Ishikawa (cell line): ENCODE measurements at regions not wholly inside any gene's neighbourhood (a gene's known extent, or its start where the extent isn't known, plus 50 kb on each side); places are given as distances from the start of the nearest gene placed in this dataset.

ENCODE experiments used
- CEBPB ChIP-seq: IDR thresholded peaks from 2 replicates; pipeline ENCODE4 v1.6.1; 2012
- CREB1 ChIP-seq: IDR thresholded peaks from 2 replicates; pipeline ENCODE4 v1.6.1; 2012; ENCODE audit warnings: low read depth
- EGR1 ChIP-seq: IDR thresholded peaks from 2 replicates; pipeline ENCODE4 v1.6.1; 2012
- EP300 ChIP-seq: IDR thresholded peaks from 2 replicates; pipeline ENCODE4 v1.6.1; 2012; ENCODE audit warnings: borderline replicate concordance
- FOXM1 ChIP-seq: IDR thresholded peaks from 2 replicates; pipeline ENCODE4 v1.6.1; 2012; ENCODE audit warnings: low read depth, borderline replicate concordance
- MAX ChIP-seq: IDR thresholded peaks from 2 replicates; pipeline ENCODE4 v1.6.1; 2012
- NFIC ChIP-seq: IDR thresholded peaks from 2 replicates; pipeline ENCODE4 v1.6.1; 2012
- RAD21 ChIP-seq: IDR thresholded peaks from 2 replicates; pipeline ENCODE4 v1.6.1; 2012; ENCODE audit warnings: low read depth
- REST ChIP-seq: IDR thresholded peaks from 2 replicates; pipeline ENCODE4 v1.6.1; 2012; ENCODE audit warnings: low read depth, mild to moderate bottlenecking
- TAF1 ChIP-seq: IDR thresholded peaks from 2 replicates; pipeline ENCODE4 v1.6.1; 2012; ENCODE audit warnings: low read depth, mild to moderate bottlenecking
- TCF12 ChIP-seq: IDR thresholded peaks from 2 replicates; pipeline ENCODE4 v1.6.1; 2012; ENCODE audit warnings: low read depth
- TEAD4 ChIP-seq: IDR thresholded peaks from 2 replicates; pipeline ENCODE4 v1.6.1; 2012
- USF1 ChIP-seq: IDR thresholded peaks from 2 replicates; pipeline ENCODE4 v1.6.1; 2012
- YY1 ChIP-seq: IDR thresholded peaks from 2 replicates; pipeline ENCODE4 v1.6.1; 2012; ENCODE audit warnings: low read depth
- ZBTB7A ChIP-seq: IDR thresholded peaks from 2 replicates; pipeline ENCODE4 v1.6.1; 2012; ENCODE audit warnings: low read depth

DNA sequence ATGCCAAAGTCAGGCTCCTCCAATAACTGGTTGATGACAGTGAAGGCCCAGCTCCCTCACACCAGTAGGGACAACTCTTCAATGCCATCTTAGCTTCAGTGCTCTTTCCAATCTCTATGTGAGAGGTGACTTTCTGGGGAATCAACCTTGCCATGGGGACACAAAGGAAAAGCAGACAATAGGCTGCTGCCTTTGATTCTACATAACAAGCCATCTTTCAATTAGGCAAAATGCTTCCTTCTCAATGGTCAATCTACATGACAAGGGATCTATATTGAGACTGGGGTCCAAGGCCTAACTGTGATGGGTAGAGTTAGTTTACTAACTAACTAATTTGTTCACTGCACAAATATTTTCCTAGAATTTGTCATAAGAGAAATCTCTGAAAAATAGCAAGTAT is 1417.5 kb upstream of the SEL1L start:
- TF ChIP-seq RAD21 (no peak), NFIC (no peak), CEBPB (no peak), USF1 (no peak), EGR1 (no peak), MAX (no peak), CREB1 (no peak), FOXM1 (no peak), YY1 (no peak), TAF1 (no peak), TCF12 (no peak), ZBTB7A (no peak), REST (no peak), TEAD4 (no peak), EP300 (no peak)

GRCh38 chr14:82963756-82964155 is 1430.1 kb upstream of the SEL1L start:
- TF ChIP-seq NFIC (no peak), RAD21 (no peak), CREB1 (no peak), MAX (no peak), TEAD4 (no peak), TAF1 (no peak), YY1 (no peak), CEBPB (no peak), EP300 (no peak), EGR1 (no peak), REST (no peak), ZBTB7A (no peak), FOXM1 (no peak), USF1 (no peak), TCF12 (no peak)

DNA sequence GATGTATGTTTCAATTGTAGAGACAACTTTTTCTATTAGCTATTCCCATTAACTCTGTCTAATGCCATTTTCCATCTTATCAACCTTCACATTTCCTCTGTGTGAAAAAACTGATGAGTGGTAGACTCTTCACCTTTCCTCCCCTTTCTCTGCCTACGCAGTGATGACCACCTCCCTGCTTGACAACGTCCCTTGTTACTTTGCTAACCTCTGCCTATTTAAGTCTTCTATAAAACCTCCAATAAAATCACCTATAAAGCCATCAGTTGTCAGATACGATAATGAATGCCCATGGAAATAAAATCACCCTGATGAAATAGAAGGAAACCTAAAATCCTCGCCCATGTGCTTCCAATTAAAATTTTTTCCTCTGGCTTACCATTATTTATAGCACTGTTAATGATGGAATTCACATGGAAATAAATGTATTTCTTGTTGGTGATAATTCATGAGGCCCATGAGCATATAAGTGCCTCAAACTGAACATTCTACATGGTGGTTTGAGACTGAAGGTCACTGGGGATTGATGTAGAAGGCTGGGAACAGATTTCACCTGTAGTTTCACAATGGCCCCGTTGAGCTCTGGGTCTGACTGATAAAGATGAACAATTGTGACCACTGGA is 1454.0 kb upstream of the SEL1L start:
- TF ChIP-seq EGR1 (no peak), YY1 (no peak), TAF1 (no peak), ZBTB7A (no peak), RAD21 (no peak), CEBPB (no peak), MAX (no peak), NFIC (no peak), CREB1 (no peak), TEAD4 (no peak), USF1 (no peak), REST (no peak), EP300 (no peak), FOXM1 (no peak), TCF12 (no peak)
